MM.1S (cell line): ENCODE measurements at regions not wholly inside any gene's neighbourhood (a gene's known extent, or its start where the extent isn't known, plus 50 kb on each side); places are given as distances from the start of the nearest gene placed in this dataset.

Source experiments
- DNase-seq: peaks from one replicate; pipeline ENCODE4 v3.0.0-alpha.2; 2015
- H2AFZ ChIP-seq: fragments of 300-600 bp; sonication (generic); 2 replicates; pipeline ENCODE4 v1.6.0; 2016; ENCODE audit warnings: antibody characterized with exemption, low read length
- H3F3A ChIP-seq: fragments of 300-600 bp; sonication (generic); 2 replicates; pipeline ENCODE4 v1.6.1; 2016; ENCODE audit warnings: mild to moderate bottlenecking, antibody characterized with exemption, low read length, moderate library complexity, mixed read lengths; ENCODE audit not compliant: insufficient read depth
- H3K27ac ChIP-seq: fragments of 300-600 bp; sonication (generic); 2 replicates; pipeline ENCODE4 v1.5.1; 2016; ENCODE audit warnings: mild to moderate bottlenecking, low read length
- H3K27me3 ChIP-seq: fragments of 300-600 bp; sonication (generic); replicated peaks from 2 replicates; pipeline ENCODE4 v1.6.0; 2016; ENCODE audit warnings: low read length; ENCODE audit not compliant: insufficient read depth
- H3K36me3 ChIP-seq: fragments of 300-600 bp; sonication (generic); replicated peaks from 2 replicates; pipeline ENCODE4 v1.6.1; 2016; ENCODE audit warnings: mild to moderate bottlenecking, low read length, mixed read lengths; ENCODE audit not compliant: insufficient read depth
- H3K4me1 ChIP-seq: fragments of 300-600 bp; sonication (generic); 2 replicates; pipeline ENCODE4 v1.6.1; 2016; ENCODE audit warnings: low read length, mixed read lengths
- H3K4me2 ChIP-seq: fragments of 300-600 bp; sonication (generic); 2 replicates; pipeline ENCODE4 v1.6.0; 2016; ENCODE audit warnings: low read depth, low read length
- H3K4me3 ChIP-seq: fragments of 300-600 bp; sonication (generic); 2 replicates; pipeline ENCODE4 v1.5.1; 2016; ENCODE audit warnings: low read length, mixed read lengths
- H3K79me2 ChIP-seq: fragments of 300-600 bp; sonication (generic); 2 replicates; pipeline ENCODE4 v1.6.1; 2016; ENCODE audit warnings: mixed run types, low read length, mixed read lengths
- H3K9ac ChIP-seq: fragments of 300-600 bp; sonication (generic); 2 replicates; pipeline ENCODE4 v1.6.1; 2016; ENCODE audit warnings: low read length, mixed read lengths
- H3K9me2 ChIP-seq: fragments of 300-600 bp; sonication (generic); replicated peaks from 2 replicates; pipeline ENCODE4 v1.6.1; 2016; ENCODE audit warnings: mild to moderate bottlenecking, low read length, mixed read lengths; ENCODE audit not compliant: insufficient read depth
- H3K9me3 ChIP-seq: fragments of 300-600 bp; sonication (generic); replicated peaks from 2 replicates; pipeline ENCODE4 v1.6.1; 2016; ENCODE audit warnings: mild to moderate bottlenecking, low read length, mixed read lengths; ENCODE audit not compliant: insufficient read depth
- H4K20me1 ChIP-seq: fragments of 300-600 bp; sonication (generic); 2 replicates; pipeline ENCODE4 v1.6.1; 2016; ENCODE audit warnings: mild to moderate bottlenecking, low read length, moderate library complexity, mixed read lengths; ENCODE audit not compliant: insufficient read depth
- EZH2 ChIP-seq: fragments of 300-600 bp; sonication (generic); optimal IDR thresholded peaks from 2 replicates; pipeline ENCODE3; 2017; ENCODE audit warnings: low read depth, mild to moderate bottlenecking, antibody characterized with exemption, low read length, mixed read lengths
- EZH2phosphoT487 ChIP-seq: fragments of 300-600 bp; sonication (generic); IDR thresholded peaks from 2 replicates; pipeline ENCODE4 v1.6.1; 2018; ENCODE audit warnings: antibody characterized with exemption, low read length
- TF ChIP-seq, protein P1 (sequence below): fragments of 300-600 bp; sonication (generic); IDR thresholded peaks from 2 replicates; pipeline ENCODE4 v1.5.1; 2016; ENCODE audit warnings: antibody characterized with exemption, low read length, mixed read lengths

DNA sequence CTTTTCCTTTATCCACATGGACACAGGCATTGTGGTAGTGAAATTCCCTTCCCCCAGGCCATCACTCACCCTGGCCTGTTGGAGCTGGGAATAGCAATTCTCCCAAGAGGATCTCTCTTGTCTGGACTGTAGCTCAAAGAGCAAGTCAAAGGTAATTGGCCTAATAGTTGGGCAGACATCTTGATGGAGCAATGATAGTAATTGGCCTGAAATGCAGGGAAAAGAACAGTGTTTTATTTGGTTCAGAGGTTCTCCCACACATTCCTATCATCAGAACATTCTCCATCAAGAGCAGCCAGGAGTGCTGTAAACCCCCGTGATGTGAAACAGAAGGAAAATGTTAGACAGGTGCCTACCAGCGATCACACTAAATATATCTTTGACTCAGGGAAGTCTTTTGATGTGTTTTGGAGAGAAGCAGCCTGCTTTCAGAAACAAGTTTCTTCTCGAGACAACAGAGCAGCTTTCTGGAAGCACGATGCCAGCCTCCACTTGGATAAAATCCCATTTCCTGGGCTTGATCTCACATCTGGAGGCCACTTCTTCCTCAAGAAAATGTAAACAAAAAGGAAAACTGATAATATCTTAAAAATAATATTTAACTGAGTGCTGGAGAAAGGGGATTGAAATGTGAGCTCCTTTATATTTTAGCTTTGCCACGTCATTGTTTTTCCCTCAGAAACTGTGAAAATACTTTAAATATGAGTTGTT is 198.1 kb upstream of the WWC1 start:
- H3K9me3 ChIP-seq: no peaks in the 10 kb centered on the region
- TF ChIP-seq EZH2phosphoT487 (no peak), EZH2 (no peak)
- TF ChIP-seq, protein P1, sequence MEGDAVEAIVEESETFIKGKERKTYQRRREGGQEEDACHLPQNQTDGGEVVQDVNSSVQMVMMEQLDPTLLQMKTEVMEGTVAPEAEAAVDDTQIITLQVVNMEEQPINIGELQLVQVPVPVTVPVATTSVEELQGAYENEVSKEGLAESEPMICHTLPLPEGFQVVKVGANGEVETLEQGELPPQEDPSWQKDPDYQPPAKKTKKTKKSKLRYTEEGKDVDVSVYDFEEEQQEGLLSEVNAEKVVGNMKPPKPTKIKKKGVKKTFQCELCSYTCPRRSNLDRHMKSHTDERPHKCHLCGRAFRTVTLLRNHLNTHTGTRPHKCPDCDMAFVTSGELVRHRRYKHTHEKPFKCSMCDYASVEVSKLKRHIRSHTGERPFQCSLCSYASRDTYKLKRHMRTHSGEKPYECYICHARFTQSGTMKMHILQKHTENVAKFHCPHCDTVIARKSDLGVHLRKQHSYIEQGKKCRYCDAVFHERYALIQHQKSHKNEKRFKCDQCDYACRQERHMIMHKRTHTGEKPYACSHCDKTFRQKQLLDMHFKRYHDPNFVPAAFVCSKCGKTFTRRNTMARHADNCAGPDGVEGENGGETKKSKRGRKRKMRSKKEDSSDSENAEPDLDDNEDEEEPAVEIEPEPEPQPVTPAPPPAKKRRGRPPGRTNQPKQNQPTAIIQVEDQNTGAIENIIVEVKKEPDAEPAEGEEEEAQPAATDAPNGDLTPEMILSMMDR: no peak
- no peak overlapping the region for H3K4me2 ChIP-seq
- no peaks in the 10 kb centered on the region for H3K27me3 ChIP-seq
- no peak overlapping the region for H2AFZ ChIP-seq
- no peak overlapping the region for H3K27ac ChIP-seq
- no peaks in the 10 kb centered on the region for H3K79me2 ChIP-seq
- no peaks in the 10 kb centered on the region for H3K9me2 ChIP-seq
- no peak for DNase-seq
- H3K4me1 ChIP-seq: no peaks in the 10 kb centered on the region
- H4K20me1 ChIP-seq: no peaks in the 10 kb centered on the region
- H3F3A ChIP-seq: no peaks in the 10 kb centered on the region
- H3K9ac ChIP-seq: no peak overlapping the region
- H3K4me3 ChIP-seq: no peak overlapping the region
- no peaks in the 10 kb centered on the region for H3K36me3 ChIP-seq

DNA sequence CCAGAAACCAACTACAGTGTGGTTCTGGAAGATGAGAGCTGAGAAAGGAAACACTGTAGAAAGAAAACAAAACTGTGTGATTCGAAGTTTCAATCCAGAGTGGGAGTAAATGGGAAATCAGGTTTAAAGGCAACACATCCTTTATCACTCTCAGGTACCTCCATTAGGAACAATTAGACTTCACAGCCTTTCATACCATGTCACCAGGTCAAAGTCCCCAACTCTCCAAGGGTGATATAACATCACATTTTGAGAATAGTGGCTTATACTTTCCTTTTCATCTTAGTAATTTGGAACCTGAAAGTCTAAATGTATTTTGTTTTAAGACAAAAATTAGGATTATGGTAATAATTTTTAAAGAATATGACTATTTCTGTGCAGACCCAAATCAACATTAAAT is 194.9 kb upstream of the WWC1 start:
- no peak overlapping the region for H2AFZ ChIP-seq

DNA sequence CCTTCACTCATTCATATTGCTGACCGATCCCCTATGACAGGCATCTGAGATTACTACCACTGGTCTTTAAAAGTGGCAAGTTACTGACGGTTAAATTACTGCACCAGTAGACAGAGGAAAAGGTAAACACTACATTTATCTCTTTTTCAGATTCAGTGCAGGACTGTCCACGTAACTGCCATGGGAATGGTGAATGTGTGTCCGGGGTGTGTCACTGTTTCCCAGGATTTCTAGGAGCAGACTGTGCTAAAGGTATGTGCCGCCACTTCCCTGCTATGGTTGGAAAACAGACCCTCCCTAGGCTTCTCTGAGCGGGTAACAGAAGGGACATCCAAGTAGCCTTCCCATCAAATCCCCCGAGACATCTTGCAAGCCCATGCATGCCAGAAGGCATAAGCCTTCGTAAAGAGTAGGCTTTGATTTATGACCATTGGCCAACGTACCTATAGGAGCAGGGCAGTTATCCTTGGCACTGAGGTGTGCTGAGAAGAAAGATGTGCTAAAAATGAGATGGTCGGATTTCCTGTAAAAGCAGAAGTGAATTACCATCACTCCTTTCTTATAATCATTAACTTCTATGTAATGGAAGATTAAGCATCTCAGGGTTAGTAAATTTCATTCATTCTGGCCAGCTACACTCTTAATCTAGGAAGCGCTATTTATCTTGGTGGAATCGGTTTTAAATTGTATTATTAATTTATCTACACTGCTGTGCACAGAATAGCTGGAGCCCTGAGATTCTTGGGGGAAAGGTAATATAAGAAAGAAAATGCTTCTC is 193.4 kb upstream of the WWC1 start:
- no peak for TF ChIP-seq EZH2phosphoT487
- no peak for TF ChIP-seq EZH2
- TF ChIP-seq, protein P1: no peak
- H3K27me3 ChIP-seq: no peaks in the 10 kb centered on the region
- no peaks in the 10 kb centered on the region for H3K9me3 ChIP-seq
- H3K36me3 ChIP-seq: no peaks in the 10 kb centered on the region
- H3K9ac ChIP-seq: no peak overlapping the region
- H4K20me1 ChIP-seq: no peaks in the 10 kb centered on the region
- no peak overlapping the region for H3K27ac ChIP-seq
- no peak overlapping the region for H3K4me2 ChIP-seq
- no peaks in the 10 kb centered on the region for H3F3A ChIP-seq
- no peak for DNase-seq
- no peak overlapping the region for H3K4me3 ChIP-seq
- H3K79me2 ChIP-seq: no peaks in the 10 kb centered on the region
- no peaks in the 10 kb centered on the region for H3K9me2 ChIP-seq
- no peaks in the 10 kb centered on the region for H3K4me1 ChIP-seq
- no peak overlapping the region for H2AFZ ChIP-seq

More for the DNA sequence above, 194.9 kb upstream of the WWC1 start:
- no peaks in the 10 kb centered on the region for H3K9me2 ChIP-seq
- no peak overlapping the region for H3K4me3 ChIP-seq
- no peak overlapping the region for H3K4me2 ChIP-seq
- no peak for DNase-seq
- no peaks in the 10 kb centered on the region for H3K36me3 ChIP-seq
- H3K27me3 ChIP-seq: no peaks in the 10 kb centered on the region
- TF ChIP-seq EZH2phosphoT487 (no peak), EZH2 (no peak)
- TF ChIP-seq, protein P1: no peak
- H3K9ac ChIP-seq: no peak overlapping the region
- H3K79me2 ChIP-seq: no peaks in the 10 kb centered on the region
- H3K9me3 ChIP-seq: no peaks in the 10 kb centered on the region
- no peaks in the 10 kb centered on the region for H4K20me1 ChIP-seq
- no peaks in the 10 kb centered on the region for H3F3A ChIP-seq
- no peak overlapping the region for H3K27ac ChIP-seq
- H3K4me1 ChIP-seq: no peaks in the 10 kb centered on the region
